ENCODE measurements at regions not wholly inside any gene's neighbourhood (a gene's known extent, or its start where the extent isn't known, plus 50 kb on each side); places are given as distances from the start of the nearest gene placed in this dataset.

- H3K27me3 Mint-ChIP-seq (ENCODE audit: low read depth): no peaks in the 10 kb centered on the region
- Histone ChIP-seq H3K9ac (ENCODE audit: extremely low read depth, insufficient read length, low read length) (no peak overlapping the region), H3K23me2 (ENCODE audit: insufficient read length, low read depth, low read length, poor library complexity, severe bottlenecking) (no peaks in the 10 kb centered on the region), H4K8ac (replicated peaks; ENCODE audit: insufficient read length, low read depth, low read length) (no peak overlapping the region), H3K27me3 (ENCODE audit: insufficient read depth, low read length) (no peaks in the 10 kb centered on the region), H2AFZ (ENCODE audit: low read length) (no peak overlapping the region), H4K91ac (ENCODE audit: insufficient read length, low read depth, low read length) (no peak overlapping the region), H2AK5ac (ENCODE audit: insufficient read length, low read length) (no peak overlapping the region), H4K20me1 (ENCODE audit: control insufficient read depth, insufficient read depth, insufficient read length) (no peaks in the 10 kb centered on the region), H3K27ac (ENCODE audit: insufficient read length, low read depth, low read length) (no peak overlapping the region), H3K23ac (ENCODE audit: insufficient read length, low read depth, low read length) (no peak overlapping the region), H3K79me1 (ENCODE audit: insufficient read depth, low read depth, low read length, poor library complexity, severe bottlenecking) (no peaks in the 10 kb centered on the region), H3K14ac (ENCODE audit: insufficient read depth, low read length) (no peak overlapping the region), H3K9me3 (ENCODE audit: control insufficient read depth, low read depth, low read length) (no peaks in the 10 kb centered on the region), H2BK120ac (ENCODE audit: low read depth, low read length, poor library complexity, severe bottlenecking) (no peak overlapping the region), H2BK5ac (ENCODE audit: insufficient read length, low read length) (no peak overlapping the region), H2BK12ac (ENCODE audit: insufficient read length, low read depth, low read length) (no peak overlapping the region), H3K79me2 (ENCODE audit: insufficient read depth, low read length) (no peaks in the 10 kb centered on the region), H2BK20ac (ENCODE audit: low read depth, low read length, poor library complexity, severe bottlenecking) (no peak overlapping the region), H3K4ac (ENCODE audit: low read depth, low read length) (no peak overlapping the region), H3K4me2 (ENCODE audit: insufficient read depth, insufficient read length, low read length) (no peak overlapping the region), H3K4me1 (ENCODE audit: insufficient read depth, low read length) (no peaks in the 10 kb centered on the region), H3T11ph (ENCODE audit: low read length) (no peak overlapping the region), H3K56ac (ENCODE audit: insufficient read length, low read depth, low read length) (no peak overlapping the region), H2BK15ac (ENCODE audit: low read depth, low read length) (no peak overlapping the region), H3K18ac (ENCODE audit: insufficient read length, low read depth, low read length) (no peak overlapping the region), H4K5ac (ENCODE audit: insufficient read length, low read depth, low read length) (no peak overlapping the region)
- DNase-seq: no peak
- H3K4me3 Mint-ChIP-seq: no peak overlapping the region
- no peaks in the 10 kb centered on the region for H3K9me3 Mint-ChIP-seq
- no CpG with 5 or more reads among the region's 2 CpGs for WGBS (ENCODE audit: extremely low coverage, insufficient read length, low lambda C conversion rate)
- TF ChIP-seq CTCF (conservative IDR thresholded peaks at IDR 0.05): no peak
- H3K27ac Mint-ChIP-seq: no peak overlapping the region
- peaks cover 17 to 18% of the 10 kb centered on the region in 2 experiments for H3K4me1 Mint-ChIP-seq
- H3K36me3 Mint-ChIP-seq (ENCODE audit: insufficient read depth in 1 of 3, low read depth in 3 of 3): no peaks in the 10 kb centered on the region; a peak in 1 of 7 replicates
These were observed 93.6 kb upstream of the CPNE8 start for GRCh38 chr12:38998887-38999482.

Measured in H9 (cell line).